ENCODE measurements at regions not wholly inside any gene's neighbourhood (a gene's known extent, or its start where the extent isn't known, plus 50 kb on each side); places are given as distances from the start of the nearest gene placed in this dataset.

- H3K4me3 ChIP-seq (ENCODE audit: insufficient read depth, low read depth, low read length) = no peak overlapping the region
- no peaks in the 10 kb centered on the region for H3K9me3 ChIP-seq (ENCODE audit: control insufficient read depth, insufficient read depth, low read length)
- no peak overlapping the region for H2BK5ac ChIP-seq (ENCODE audit: low read depth, low read length, poor library complexity, severe bottlenecking)
- peak overlapping the region; percentile 52; the same call in 1 of the 2 replicates for H4K5ac ChIP-seq (ENCODE audit: low read depth, low read length)
- H4K91ac ChIP-seq (ENCODE audit: insufficient read depth, low read depth, low read length) = peak overlapping the region; percentile 91
- ATAC-seq (ENCODE audit: low read depth) = no peak
- peak overlapping the region; percentile 43; the same call in 1 of the 2 replicates for H3K56ac ChIP-seq (ENCODE audit: extremely low read depth, insufficient read depth, low read length)
- no peaks in the 10 kb centered on the region for H3K79me1 ChIP-seq (ENCODE audit: low read depth in 1 of 2, low read length in 2 of 2)
- H3K14ac ChIP-seq (replicated peaks; ENCODE audit: low read depth, low read length) = peak overlapping the region; percentile 80
- peak overlapping the region; percentile 35; the same call in 1 of the 2 replicates for H3K27ac ChIP-seq (ENCODE audit: insufficient read depth, low read length)
- no TSS peak for BruUV-seq (replicated peaks)
- POLR2A ChIA-PET (ENCODE audit: unreplicated experiment) = no interaction called here
- H3K4ac ChIP-seq (ENCODE audit: low read depth, low read length) = peak overlapping the region; percentile 95
- no peak for DNase-seq
- H3K27me3 ChIP-seq (ENCODE audit: control insufficient read depth, insufficient read depth, low read length) = peaks cover 7% of the 10 kb centered on the region
- no peak overlapping the region for H2AFZ ChIP-seq (replicated peaks; ENCODE audit: low read length, poor library complexity)
- H2BK120ac ChIP-seq (ENCODE audit: low read depth, low read length) = peak overlapping the region; percentile 97
- H4K20me1 ChIP-seq (ENCODE audit: insufficient read depth, low read length) = no peaks in the 10 kb centered on the region
- peaks cover 8% of the 10 kb centered on the region for H3K9me1 ChIP-seq (ENCODE audit: insufficient read depth, low read length)
- peak overlapping the region; percentile 82; the same call in 1 of the 2 replicates for H3K23ac ChIP-seq (ENCODE audit: low read depth, low read length)
- H4K8ac ChIP-seq (ENCODE audit: low read depth in 2 of 2, low read length in 2 of 2) = peak overlapping the region; percentile 28 to 83; a peak in 1 of 4 replicates
- no CpG with 5 or more reads among the region's 4 CpGs for WGBS, 2 experiments (ENCODE audit: extremely low coverage in 2 of 2, insufficient read length in 1 of 2)
- no peak overlapping the region for H3K4me2 ChIP-seq (ENCODE audit: low read depth, low read length)
- H2AK5ac ChIP-seq (ENCODE audit: low read depth, low read length) = peak overlapping the region; percentile 68
- H3K18ac ChIP-seq (ENCODE audit: low read depth, low read length) = peak overlapping the region; percentile 72
- H3K36me3 ChIP-seq (ENCODE audit: control insufficient read depth, insufficient read depth, low read length) = no peaks in the 10 kb centered on the region
- peak overlapping the region; percentile 99 for H2BK20ac ChIP-seq (ENCODE audit: low read depth, low read length)
- CTCF ChIA-PET = interaction anchor here (0.7 kb wide), 1 partner anchor 12 kb away, joined by 3 read pairs; no protein-coding TSS in a partner anchor
- in situ Hi-C loops (cut with MboI; ENCODE audit: low sequenced_read_pairs) (loop anchor here (25.0 kb wide), 1 partner anchor 1335 kb away; no protein-coding TSS in a partner anchor), intact Hi-C loops (cut with micrococcal nuclease) (no loop called here), dilution Hi-C loops (cut with HindIII; ENCODE audit: low sequenced_read_pairs, unreplicated experiment) (no loop called here)
- TF ChIP-seq CHD1 (IDR thresholded peaks at IDR 0.05; ENCODE audit: low read depth, low read length) (no peak), POLR2A (IDR thresholded peaks at IDR 0.05; ENCODE audit: low read depth, low read length) (no peak), RCOR1 (IDR thresholded peaks at IDR 0.05; ENCODE audit: insufficient replicate concordance, low read length) (no peak), MAZ (IDR thresholded peaks at IDR 0.05; ENCODE audit: borderline replicate concordance, low read depth, low read length) (no peak), RFX5 (IDR thresholded peaks at IDR 0.05; ENCODE audit: low read depth, low read length) (no peak), MXI1 (IDR thresholded peaks at IDR 0.05; ENCODE audit: borderline replicate concordance, low read depth, low read length) (no peak), SMC3 (IDR thresholded peaks at IDR 0.05; ENCODE audit: low read depth, low read length) (no peak), NFE2L2 (IDR thresholded peaks at IDR 0.05; ENCODE audit: low read depth, low read length) (no peak), FOS (IDR thresholded peaks at IDR 0.05; ENCODE audit: low read depth, low read length) (no peak), CTCF (conservative IDR thresholded peaks at IDR 0.05; ENCODE audit: low read depth, low read length) (no peak), RAD21 (IDR thresholded peaks at IDR 0.05; ENCODE audit: low read length) (no peak), BHLHE40 (IDR thresholded peaks at IDR 0.05; ENCODE audit: low read depth, low read length) (no peak), CEBPB (IDR thresholded peaks at IDR 0.05; ENCODE audit: low read depth, low read length) (no peak), MAFK (IDR thresholded peaks at IDR 0.05; ENCODE audit: low read depth, low read length) (no peak)
- TF ChIP-seq, protein P1, sequence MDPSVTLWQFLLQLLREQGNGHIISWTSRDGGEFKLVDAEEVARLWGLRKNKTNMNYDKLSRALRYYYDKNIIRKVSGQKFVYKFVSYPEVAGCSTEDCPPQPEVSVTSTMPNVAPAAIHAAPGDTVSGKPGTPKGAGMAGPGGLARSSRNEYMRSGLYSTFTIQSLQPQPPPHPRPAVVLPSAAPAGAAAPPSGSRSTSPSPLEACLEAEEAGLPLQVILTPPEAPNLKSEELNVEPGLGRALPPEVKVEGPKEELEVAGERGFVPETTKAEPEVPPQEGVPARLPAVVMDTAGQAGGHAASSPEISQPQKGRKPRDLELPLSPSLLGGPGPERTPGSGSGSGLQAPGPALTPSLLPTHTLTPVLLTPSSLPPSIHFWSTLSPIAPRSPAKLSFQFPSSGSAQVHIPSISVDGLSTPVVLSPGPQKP (IDR thresholded peaks at IDR 0.05; ENCODE audit: borderline replicate concordance, low read depth, low read length) = no peak
- TF ChIP-seq, protein P2, sequence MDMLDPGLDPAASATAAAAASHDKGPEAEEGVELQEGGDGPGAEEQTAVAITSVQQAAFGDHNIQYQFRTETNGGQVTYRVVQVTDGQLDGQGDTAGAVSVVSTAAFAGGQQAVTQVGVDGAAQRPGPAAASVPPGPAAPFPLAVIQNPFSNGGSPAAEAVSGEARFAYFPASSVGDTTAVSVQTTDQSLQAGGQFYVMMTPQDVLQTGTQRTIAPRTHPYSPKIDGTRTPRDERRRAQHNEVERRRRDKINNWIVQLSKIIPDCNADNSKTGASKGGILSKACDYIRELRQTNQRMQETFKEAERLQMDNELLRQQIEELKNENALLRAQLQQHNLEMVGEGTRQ (IDR thresholded peaks at IDR 0.05; ENCODE audit: low read depth, low read length) = no peak
- no peak overlapping the region for H3K9ac ChIP-seq (ENCODE audit: low read depth, low read length)
- H3K4me1 ChIP-seq (ENCODE audit: control insufficient read depth, insufficient read depth, low read length) = peaks cover 3% of the 10 kb centered on the region; the same call in 1 of the 2 replicates
- peak overlapping the region; percentile 89; the same call in 2 of the 3 replicates for H2BK15ac ChIP-seq (ENCODE audit: low read depth, low read length)
- H2AK9ac ChIP-seq (replicated peaks; ENCODE audit: low read depth, low read length, poor library complexity) = no peak overlapping the region
Observed at GRCh38 chr11:113547739-113548138, 72.5 kb upstream of the DRD2 start.

All from IMR-90 (cell line).